Trophoblast cell (in vitro differentiated cells and primary cell): ENCODE measurements at regions not wholly inside any gene's neighbourhood (a gene's known extent, or its start where the extent isn't known, plus 50 kb on each side); places are given as distances from the start of the nearest gene placed in this dataset.

Experiments used
- DNase-seq, 2 donors: peaks; one replicate each; pipeline ENCODE4 v3.0.0-alpha.2; 2016
- H2AFZ ChIP-seq: 2 replicates; pipeline ENCODE4 v1.6.1; 2013; ENCODE audit warnings: low read length, moderate library complexity, mild to moderate bottlenecking; ENCODE audit not compliant: insufficient read depth, poor library complexity
- H2AK5ac ChIP-seq: 2 replicates; pipeline ENCODE4 v1.6.1; 2013; ENCODE audit warnings: mild to moderate bottlenecking, low read length
- H2BK120ac ChIP-seq: 2 replicates; pipeline ENCODE4 v1.6.1; 2013; ENCODE audit warnings: low read length, mild to moderate bottlenecking, moderate library complexity; ENCODE audit not compliant: insufficient read depth, poor library complexity
- H2BK12ac ChIP-seq: 2 replicates; pipeline ENCODE4 v1.6.1; 2013; ENCODE audit warnings: mild to moderate bottlenecking, low read length, moderate library complexity
- H2BK5ac ChIP-seq: 2 replicates; pipeline ENCODE4 v1.6.1; 2013; ENCODE audit warnings: low read length, low read depth, moderate library complexity, mild to moderate bottlenecking; ENCODE audit not compliant: poor library complexity
- H3K14ac ChIP-seq: 2 replicates; pipeline ENCODE4 v1.6.1; 2013; ENCODE audit warnings: mild to moderate bottlenecking, low read length
- H3K18ac ChIP-seq: 2 replicates; pipeline ENCODE4 v1.6.1; 2013; ENCODE audit warnings: mild to moderate bottlenecking, low read length
- H3K23ac ChIP-seq: 2 replicates; pipeline ENCODE4 v1.6.1; 2013; ENCODE audit warnings: low read length
- H3K27ac ChIP-seq: 2 replicates; pipeline ENCODE4 v1.5.1; 2013; ENCODE audit warnings: low read depth, mild to moderate bottlenecking, inconsistent platforms, low read length, moderate library complexity
- H3K27me3 ChIP-seq: 2 replicates; pipeline ENCODE4 v1.6.1; 2013; ENCODE audit warnings: inconsistent platforms, mild to moderate bottlenecking, low read length, moderate library complexity; ENCODE audit not compliant: insufficient read depth
- H3K36me3 ChIP-seq, 2 experiments: 1 replicate in 1 of 2; 2 replicates in 1 of 2; pipeline ENCODE4 v1.6.1; 2013; ENCODE audit warnings: low read length in 2 of 2, mild to moderate bottlenecking in 2 of 2, moderate library complexity in 1 of 2; ENCODE audit not compliant: insufficient read depth in 2 of 2, control insufficient read depth in 1 of 2
- H3K4ac ChIP-seq: 2 replicates; pipeline ENCODE4 v1.6.1; 2013; ENCODE audit warnings: low read depth, mild to moderate bottlenecking, low read length, moderate library complexity
- H3K4me1 ChIP-seq, 2 experiments: 1 replicate in 1 of 2; 2 replicates in 1 of 2; pipeline ENCODE4 v1.6.1; 2013; ENCODE audit warnings: low read length in 2 of 2, mild to moderate bottlenecking in 2 of 2, moderate library complexity in 1 of 2; ENCODE audit not compliant: insufficient read depth in 2 of 2, control insufficient read depth in 1 of 2
- H3K4me2 ChIP-seq: 2 replicates; pipeline ENCODE4 v1.6.1; 2013; ENCODE audit warnings: inconsistent platforms, mild to moderate bottlenecking, low read length, moderate library complexity
- H3K4me3 ChIP-seq: 2 replicates; pipeline ENCODE4 v1.5.1; 2013; ENCODE audit warnings: mild to moderate bottlenecking, low read depth, low read length, inconsistent platforms
- H3K79me1 ChIP-seq: one replicate; pipeline ENCODE4 v1.6.1; 2013; ENCODE audit warnings: low read length
- H3K79me2 ChIP-seq: 2 replicates; pipeline ENCODE4 v1.6.1; 2013; ENCODE audit warnings: low read length, mild to moderate bottlenecking; ENCODE audit not compliant: control insufficient read depth, insufficient read depth, poor library complexity
- H3K9ac ChIP-seq: 2 replicates; pipeline ENCODE4 v1.6.1; 2013; ENCODE audit warnings: mild to moderate bottlenecking, low read length
- H3K9me3 ChIP-seq: 2 replicates; pipeline ENCODE4 v1.6.1; 2013; ENCODE audit warnings: low read depth, mild to moderate bottlenecking, control low read depth, inconsistent platforms, low read length; ENCODE audit not compliant: insufficient read depth
- H4K12ac ChIP-seq: 2 replicates; pipeline ENCODE4 v1.6.1; 2013; ENCODE audit warnings: low read depth, mild to moderate bottlenecking, low read length, moderate library complexity
- H4K8ac ChIP-seq: 2 replicates; pipeline ENCODE4 v1.6.1; 2013; ENCODE audit warnings: low read depth, mild to moderate bottlenecking, low read length, moderate library complexity
- H4K91ac ChIP-seq: one replicate; pipeline ENCODE4 v1.6.1; 2013; ENCODE audit warnings: low read depth, mild to moderate bottlenecking, low read length, moderate library complexity
- WGBS: extraction: QIAGEN DNeasy Blood & Tissue Kit; methylation state at CpG from one replicate; pipeline ENCODE4 v1.1.7; 2013; ENCODE audit warnings: missing lambda C conversion rate; ENCODE audit not compliant: insufficient read length, insufficient coverage; ENCODE audit errors: extremely low coverage; 5-methylcytosine and 5-hydroxymethylcytosine counted together

GRCh38 chr13:31873145-31873544 is 133.8 kb downstream of the RXFP2 start:
- Histone ChIP-seq H3K27me3 (no peaks in the 10 kb centered on the region), H2AFZ (no peak overlapping the region), H2BK120ac (no peak overlapping the region), H3K79me2 (no peaks in the 10 kb centered on the region), H4K8ac (no peak overlapping the region), H4K12ac (no peak overlapping the region), H3K4ac (no peak overlapping the region), H3K27ac (no peak overlapping the region), H2BK5ac (no peak overlapping the region), H2BK12ac (no peak overlapping the region), H3K9me3 (no peaks in the 10 kb centered on the region), H2AK5ac (no peak overlapping the region), H3K4me1 (no peaks in the 10 kb centered on the region), H3K18ac (no peak overlapping the region), H3K4me3 (no peak overlapping the region), H3K23ac (no peak overlapping the region), H3K4me2 (no peak overlapping the region), H3K9ac (no peak overlapping the region), H3K14ac (no peak overlapping the region), H3K36me3 (no peaks in the 10 kb centered on the region), H3K79me1 (no peaks in the 10 kb centered on the region), H4K91ac (no peak overlapping the region)
- DNase-seq: no peak
- no CpG with 5 or more reads among the region's 2 CpGs for WGBS

- no peak overlapping the region for H4K91ac ChIP-seq
- H3K14ac ChIP-seq: no peak overlapping the region
- H2AK5ac ChIP-seq: no peak overlapping the region
- H3K18ac ChIP-seq: no peak overlapping the region
- no peaks in the 10 kb centered on the region for H3K79me2 ChIP-seq
- no peak for DNase-seq
- H2BK120ac ChIP-seq: no peak overlapping the region
- H3K4me2 ChIP-seq: no peak overlapping the region
- H3K27me3 ChIP-seq: no peaks in the 10 kb centered on the region
- H3K4me1 ChIP-seq: no peaks in the 10 kb centered on the region
- no peak overlapping the region for H3K4ac ChIP-seq
- WGBS: no CpG with 5 or more reads among the region's 3 CpGs
- H3K4me3 ChIP-seq: no peak overlapping the region
- no peak overlapping the region for H2BK12ac ChIP-seq
- no peak overlapping the region for H4K8ac ChIP-seq
- H2BK5ac ChIP-seq: no peak overlapping the region
- peaks cover 2% of the 10 kb centered on the region for H3K9me3 ChIP-seq
- no peak overlapping the region for H3K23ac ChIP-seq
- H3K27ac ChIP-seq: no peak overlapping the region
- H3K9ac ChIP-seq: no peak overlapping the region
- H2AFZ ChIP-seq: no peak overlapping the region
- H4K12ac ChIP-seq: no peak overlapping the region
- H3K36me3 ChIP-seq: no peaks in the 10 kb centered on the region
- H3K79me1 ChIP-seq: no peaks in the 10 kb centered on the region
Observed at GRCh38 chr13:31875134-31875533, 135.8 kb downstream of the RXFP2 start.

GRCh38 chr13:31878052-31878451 is 138.7 kb downstream of the RXFP2 start:
- Histone ChIP-seq H2AFZ (no peak overlapping the region), H2BK120ac (no peak overlapping the region), H4K8ac (no peak overlapping the region), H3K9me3 (peaks cover 2% of the 10 kb centered on the region), H3K23ac (no peak overlapping the region), H3K4ac (no peak overlapping the region), H3K27ac (no peak overlapping the region), H3K14ac (no peak overlapping the region), H4K12ac (no peak overlapping the region), H3K4me2 (no peak overlapping the region), H3K36me3 (no peaks in the 10 kb centered on the region), H3K79me1 (no peaks in the 10 kb centered on the region), H2AK5ac (no peak overlapping the region), H3K79me2 (no peaks in the 10 kb centered on the region), H4K91ac (no peak overlapping the region), H2BK12ac (no peak overlapping the region), H3K4me1 (no peaks in the 10 kb centered on the region), H3K18ac (no peak overlapping the region), H3K9ac (no peak overlapping the region), H3K27me3 (no peaks in the 10 kb centered on the region), H2BK5ac (no peak overlapping the region), H3K4me3 (no peak overlapping the region)
- no CpG with 5 or more reads among the region's 1 CpG for WGBS
- no peak for DNase-seq

- Histone ChIP-seq H3K4me2 (no peak overlapping the region), H3K4me3 (no peak overlapping the region), H3K4me1 (no peaks in the 10 kb centered on the region), H2AFZ (no peak overlapping the region), H3K23ac (no peak overlapping the region), H3K9ac (no peak overlapping the region), H3K18ac (no peak overlapping the region), H3K79me2 (no peaks in the 10 kb centered on the region), H3K4ac (no peak overlapping the region), H3K79me1 (no peaks in the 10 kb centered on the region), H2BK12ac (no peak overlapping the region), H4K8ac (no peak overlapping the region), H3K27ac (no peak overlapping the region), H2BK5ac (no peak overlapping the region), H3K14ac (no peak overlapping the region), H4K12ac (no peak overlapping the region), H2BK120ac (no peak overlapping the region), H3K36me3 (no peaks in the 10 kb centered on the region), H2AK5ac (no peak overlapping the region), H4K91ac (no peak overlapping the region), H3K9me3 (peaks cover 2% of the 10 kb centered on the region), H3K27me3 (no peaks in the 10 kb centered on the region)
- no CpG with 5 or more reads among the region's 1 CpG for WGBS
- DNase-seq: no peak
Observed at GRCh38 chr13:31878495-31878894, 139.2 kb downstream of the RXFP2 start.
